ENCODE measurements at regions not wholly inside any gene's neighbourhood (a gene's known extent, or its start where the extent isn't known, plus 50 kb on each side); places are given as distances from the start of the nearest gene placed in this dataset.

- Histone ChIP-seq H3K9ac (ENCODE audit: insufficient read depth in 1 of 2, low read length in 2 of 2) (no peak overlapping the region), H3K4me1 (ENCODE audit: control insufficient read depth in 5 of 5, insufficient read depth in 5 of 5, low read length in 5 of 5) (no peaks in the 10 kb centered on the region), H3K9me3 (ENCODE audit: control insufficient read depth in 4 of 4, insufficient read depth in 3 of 4, low read length in 3 of 4) (peaks cover 0 to 6% (median 4%) of the 10 kb centered on the region in 4 donors), H3K4me3 (no peak overlapping the region), H3K36me3 (ENCODE audit: control insufficient read depth in 4 of 4, insufficient read depth in 4 of 4, low read length in 4 of 4) (no peaks in the 10 kb centered on the region), H3K27ac (ENCODE audit: low read depth in 1 of 2, low read length in 1 of 2) (no peak overlapping the region), H3K27me3 (ENCODE audit: control insufficient read depth in 3 of 3, insufficient read depth in 3 of 3, low read length in 2 of 3) (no peaks in the 10 kb centered on the region)
- no peak for ATAC-seq (ENCODE audit: insufficient read depth, low FRiP score)
- TF ChIP-seq, protein P1, sequence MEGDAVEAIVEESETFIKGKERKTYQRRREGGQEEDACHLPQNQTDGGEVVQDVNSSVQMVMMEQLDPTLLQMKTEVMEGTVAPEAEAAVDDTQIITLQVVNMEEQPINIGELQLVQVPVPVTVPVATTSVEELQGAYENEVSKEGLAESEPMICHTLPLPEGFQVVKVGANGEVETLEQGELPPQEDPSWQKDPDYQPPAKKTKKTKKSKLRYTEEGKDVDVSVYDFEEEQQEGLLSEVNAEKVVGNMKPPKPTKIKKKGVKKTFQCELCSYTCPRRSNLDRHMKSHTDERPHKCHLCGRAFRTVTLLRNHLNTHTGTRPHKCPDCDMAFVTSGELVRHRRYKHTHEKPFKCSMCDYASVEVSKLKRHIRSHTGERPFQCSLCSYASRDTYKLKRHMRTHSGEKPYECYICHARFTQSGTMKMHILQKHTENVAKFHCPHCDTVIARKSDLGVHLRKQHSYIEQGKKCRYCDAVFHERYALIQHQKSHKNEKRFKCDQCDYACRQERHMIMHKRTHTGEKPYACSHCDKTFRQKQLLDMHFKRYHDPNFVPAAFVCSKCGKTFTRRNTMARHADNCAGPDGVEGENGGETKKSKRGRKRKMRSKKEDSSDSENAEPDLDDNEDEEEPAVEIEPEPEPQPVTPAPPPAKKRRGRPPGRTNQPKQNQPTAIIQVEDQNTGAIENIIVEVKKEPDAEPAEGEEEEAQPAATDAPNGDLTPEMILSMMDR (IDR thresholded peaks at IDR 0.05; ENCODE audit: control extremely low read depth, extremely low read depth): no peak
- peak in 2 of 3 donors; percentile 10 to 38 for DNase-seq
- WGBS, 2 donors: 17 to 57% methylated on average over 1 of the region's 1 CpG
Observed at GRCh38 chr14:96660123-96660522, 137.1 kb upstream of the VRK1 start.

DNA sequence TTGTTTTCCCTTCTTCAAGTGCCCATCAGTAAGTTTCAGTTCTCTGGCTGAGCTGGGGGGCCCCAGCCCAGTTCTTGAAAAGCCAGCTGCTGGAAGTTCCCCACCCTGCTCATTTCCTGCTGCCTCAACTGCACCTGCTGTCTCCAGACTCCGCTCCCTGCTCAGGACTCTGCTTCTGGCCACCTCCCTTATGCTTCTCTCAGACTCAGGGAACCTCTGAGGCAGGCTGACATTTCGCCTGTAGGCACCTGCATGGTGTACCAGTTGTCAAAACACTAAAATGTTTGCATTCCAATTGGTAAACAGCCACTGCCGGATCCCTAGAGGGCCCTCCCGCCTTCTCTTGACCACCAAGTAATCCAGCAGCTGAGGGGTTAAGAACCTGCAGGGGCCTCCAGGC is 136.5 kb upstream of the VRK1 start:
- ATAC-seq (ENCODE audit: insufficient read depth, low FRiP score) (no peak), DNase-seq (no peak)
- WGBS, 2 donors: 54 to 59% methylated on average over 4 of the region's 4 CpGs
- TF ChIP-seq, protein P1 (IDR thresholded peaks at IDR 0.05; ENCODE audit: control extremely low read depth, extremely low read depth): no peak
- no peak overlapping the region for H3K27ac ChIP-seq (ENCODE audit: low read depth in 1 of 2, low read length in 1 of 2)
- H3K36me3 ChIP-seq (ENCODE audit: control insufficient read depth in 4 of 4, insufficient read depth in 4 of 4, low read length in 4 of 4): no peaks in the 10 kb centered on the region
- no peak overlapping the region for H3K9ac ChIP-seq (ENCODE audit: insufficient read depth in 1 of 2, low read length in 2 of 2)
- no peaks in the 10 kb centered on the region for H3K27me3 ChIP-seq (ENCODE audit: control insufficient read depth in 3 of 3, insufficient read depth in 3 of 3, low read length in 2 of 3)
- H3K4me3 ChIP-seq: no peak overlapping the region
- H3K9me3 ChIP-seq (ENCODE audit: control insufficient read depth in 4 of 4, insufficient read depth in 3 of 4, low read length in 3 of 4): peaks cover 0 to 6% (median 3%) of the 10 kb centered on the region in 4 donors
- H3K4me1 ChIP-seq (ENCODE audit: control insufficient read depth in 5 of 5, insufficient read depth in 5 of 5, low read length in 5 of 5): no peaks in the 10 kb centered on the region

GRCh38 chr14:96661244-96661969 is 135.8 kb upstream of the VRK1 start:
- no peaks in the 10 kb centered on the region for H3K36me3 ChIP-seq (ENCODE audit: control insufficient read depth in 4 of 4, insufficient read depth in 4 of 4, low read length in 4 of 4)
- peak; percentile 43 for ATAC-seq (ENCODE audit: insufficient read depth, low FRiP score)
- TF ChIP-seq, protein P1 (IDR thresholded peaks at IDR 0.05; ENCODE audit: control extremely low read depth, extremely low read depth): no peak
- peaks cover 0 to 6% (median 3%) of the 10 kb centered on the region in 4 donors for H3K9me3 ChIP-seq (ENCODE audit: control insufficient read depth in 4 of 4, insufficient read depth in 3 of 4, low read length in 3 of 4)
- no peak overlapping the region for H3K4me3 ChIP-seq
- H3K27me3 ChIP-seq (ENCODE audit: control insufficient read depth in 3 of 3, insufficient read depth in 3 of 3, low read length in 2 of 3): no peaks in the 10 kb centered on the region
- DNase-seq: no peak
- no peaks in the 10 kb centered on the region for H3K4me1 ChIP-seq (ENCODE audit: control insufficient read depth in 5 of 5, insufficient read depth in 5 of 5, low read length in 5 of 5)
- no peak overlapping the region for H3K9ac ChIP-seq (ENCODE audit: insufficient read depth in 1 of 2, low read length in 2 of 2)
- H3K27ac ChIP-seq (ENCODE audit: low read depth in 1 of 2, low read length in 1 of 2): no peak overlapping the region
